GM23338 (cell line): ENCODE measurements at regions not wholly inside any gene's neighbourhood (a gene's known extent, or its start where the extent isn't known, plus 50 kb on each side); places are given as distances from the start of the nearest gene placed in this dataset.

Experiments
- ATAC-seq: fragments of 200-7000 bp; cut with Tn5 transposase; 3 replicates; pipeline ENCODE4 v1.9.1; 2020
- DNase-seq: peaks from one replicate; pipeline ENCODE4 v3.0.0-alpha.2; 2015; ENCODE audit warnings: low spot score
- H2AFZ ChIP-seq: fragments of 200-600 bp; sonication (generic); 2 replicates; pipeline ENCODE4 v1.8.0; 2016; ENCODE audit warnings: antibody characterized with exemption, mild to moderate bottlenecking, moderate library complexity
- H3F3A ChIP-seq: fragments of 200-600 bp; sonication (generic); replicated peaks from 2 replicates; pipeline ENCODE4 v1.8.0; 2017; ENCODE audit warnings: antibody characterized with exemption, mixed run types, low read depth
- H3K27ac ChIP-seq: fragments of 200-600 bp; sonication (generic); 2 replicates; pipeline ENCODE4 v1.6.1; 2016; ENCODE audit warnings: low read depth
- H3K27me3 ChIP-seq: fragments of 200-600 bp; sonication (generic); 2 replicates; pipeline ENCODE4 v1.8.0; 2016; ENCODE audit warnings: mild to moderate bottlenecking, mixed run types, moderate library complexity; ENCODE audit not compliant: insufficient read depth
- H3K36me3 ChIP-seq: fragments of 200-600 bp; sonication (generic); 2 replicates; pipeline ENCODE4 v1.8.0; 2016; ENCODE audit warnings: mild to moderate bottlenecking; ENCODE audit not compliant: insufficient read depth
- H3K4me1 ChIP-seq: fragments of 200-600 bp; sonication (generic); 2 replicates; pipeline ENCODE4 v1.8.0; 2016; ENCODE audit warnings: mild to moderate bottlenecking, moderate library complexity; ENCODE audit not compliant: insufficient read depth
- H3K4me2 ChIP-seq: fragments of 200-600 bp; sonication (generic); 2 replicates; pipeline ENCODE4 v1.7.1; 2017; ENCODE audit warnings: mixed run types
- H3K4me3 ChIP-seq: fragments of 200-600 bp; sonication (generic); 2 replicates; pipeline ENCODE4 v1.6.1; 2016; ENCODE audit warnings: mixed run types
- H3K79me2 ChIP-seq: fragments of 200-600 bp; sonication (generic); replicated peaks from 2 replicates; pipeline ENCODE4 v1.8.0; 2017; ENCODE audit warnings: mild to moderate bottlenecking; ENCODE audit not compliant: insufficient read depth
- H3K9me2 ChIP-seq: fragments of 200-600 bp; sonication (generic); 2 replicates; pipeline ENCODE4 v1.8.0; 2017; ENCODE audit not compliant: insufficient read depth
- H4K20me1 ChIP-seq: fragments of 200-600 bp; sonication (generic); replicated peaks from 2 replicates; pipeline ENCODE4 v1.8.0; 2017; ENCODE audit warnings: mild to moderate bottlenecking; ENCODE audit not compliant: insufficient read depth
- H3K27ac Mint-ChIP-seq: 2 replicates; pipeline ENCODE4 v1.8.0; 2020; ENCODE audit warnings: inconsistent platforms, mild to moderate bottlenecking, moderate library complexity, mixed read lengths
- H3K27me3 Mint-ChIP-seq: 3 replicates; pipeline ENCODE4 v1.8.0; 2022; ENCODE audit warnings: low read depth, mild to moderate bottlenecking, moderate library complexity, mixed read lengths, inconsistent platforms; ENCODE audit not compliant: insufficient read depth, poor library complexity
- H3K36me3 Mint-ChIP-seq: 3 replicates; pipeline ENCODE4 v1.8.0; 2021; ENCODE audit warnings: low read depth, mild to moderate bottlenecking, inconsistent platforms, moderate library complexity, mixed read lengths
- H3K4me1 Mint-ChIP-seq: 3 replicates; pipeline ENCODE4 v1.8.0; 2020; ENCODE audit warnings: mild to moderate bottlenecking, inconsistent platforms, mixed read lengths
- H3K4me3 Mint-ChIP-seq: 3 replicates; pipeline ENCODE4 v1.8.0; 2021; ENCODE audit warnings: moderate library complexity, mild to moderate bottlenecking, inconsistent platforms, mixed read lengths
- H3K9me3 Mint-ChIP-seq: 3 replicates; pipeline ENCODE4 v1.8.0; 2020; ENCODE audit warnings: moderate library complexity, mild to moderate bottlenecking, inconsistent platforms, mixed read lengths
- CREB1 ChIP-seq: fragments of 250-450 bp; sonication (Bioruptor Pico); IDR thresholded peaks from 2 replicates; pipeline ENCODE4 v1.5.0; 2020; ENCODE audit warnings: low read depth, mild to moderate bottlenecking, moderate library complexity
- ETS1 ChIP-seq: IDR thresholded peaks from 2 replicates; pipeline ENCODE4 v1.6.1; 2016; ENCODE audit warnings: antibody characterized with exemption
- EZH2 ChIP-seq: fragments of 200-600 bp; sonication (generic); IDR thresholded peaks from one replicate; pipeline ENCODE4 v1.8.0; 2017; ENCODE audit warnings: antibody characterized with exemption, mild to moderate bottlenecking, low read depth; ENCODE audit not compliant: unreplicated experiment
- JUNB ChIP-seq: IDR thresholded peaks from one replicate; pipeline ENCODE4 v1.6.1; 2016; ENCODE audit warnings: antibody characterized with exemption; ENCODE audit not compliant: unreplicated experiment
- NANOG ChIP-seq: IDR thresholded peaks from 2 replicates; pipeline ENCODE4 v1.6.1; 2016; ENCODE audit warnings: antibody characterized with exemption, borderline replicate concordance
- REST ChIP-seq: IDR thresholded peaks from one replicate; pipeline ENCODE4 v1.6.1; 2018; ENCODE audit warnings: antibody characterized with exemption; ENCODE audit not compliant: unreplicated experiment
- STAT1 ChIP-seq: IDR thresholded peaks from one replicate; pipeline ENCODE4 v1.6.1; 2016; ENCODE audit warnings: antibody characterized with exemption; ENCODE audit not compliant: unreplicated experiment
- ZNF114 ChIP-seq: fragments of 250-450 bp; sonication (Bioruptor Pico); IDR thresholded peaks from 2 replicates; pipeline ENCODE4 v1.5.0; 2020; ENCODE audit warnings: mild to moderate bottlenecking, moderate library complexity
- TF ChIP-seq, protein P1 (sequence below), 2 experiments: fragments of 200-600 bp in 1 of 2; sonication (generic) in 1 of 2; conservative IDR thresholded peaks; 2 replicates each; pipeline versions ENCODE4 v1.5.1 to v1.6.1; 2016 to 2017; ENCODE audit warnings: antibody characterized with exemption in 2 of 2, low read depth in 2 of 2, mild to moderate bottlenecking in 2 of 2, moderate library complexity in 1 of 2

DNA sequence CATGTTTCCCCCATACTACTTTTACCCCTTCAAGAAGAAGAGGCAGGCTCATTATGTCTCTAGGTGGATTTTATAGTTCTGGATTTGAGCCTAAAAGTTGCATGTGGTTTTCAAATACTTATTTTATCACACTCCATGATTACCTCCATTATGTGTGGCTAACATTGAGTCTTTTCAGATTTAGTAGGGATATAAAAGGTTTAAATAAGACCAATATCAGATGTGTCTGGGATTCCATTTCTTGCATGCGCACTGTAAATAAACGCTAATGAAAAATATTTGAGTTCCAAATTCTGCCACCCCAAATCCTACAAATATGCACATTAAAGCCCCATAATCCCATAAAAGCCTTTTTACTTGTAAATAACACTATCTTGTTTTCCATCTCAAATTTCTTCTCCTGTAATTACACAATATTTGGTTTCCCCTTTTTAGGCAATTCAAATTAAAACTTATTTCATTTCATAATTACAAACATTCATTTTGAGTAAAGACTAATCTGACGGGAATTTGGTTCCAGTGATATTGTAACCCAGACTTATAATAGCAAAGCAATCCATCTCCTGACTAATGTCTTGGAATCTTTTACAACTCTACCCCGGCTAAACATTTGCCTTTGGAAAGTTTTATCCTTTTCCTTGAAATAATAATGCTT lies 600.0 kb downstream of the SLC4A3 start:
- Histone ChIP-seq H3K4me2 (no peak overlapping the region), H3K27ac (no peak overlapping the region), H3K36me3 (no peaks in the 10 kb centered on the region), H3K4me1 (peaks cover 4% of the 10 kb centered on the region; the same call in 1 of the 2 replicates), H4K20me1 (no peaks in the 10 kb centered on the region), H3K4me3 (no peak overlapping the region), H3K9me2 (0 out of 2 replicates have a peak, but pooled peaks cover 6% of the 10 kb centered on the region), H2AFZ (no peak overlapping the region), H3K79me2 (no peaks in the 10 kb centered on the region), H3K27me3 (no peaks in the 10 kb centered on the region), H3F3A (no peaks in the 10 kb centered on the region)
- no peak for TF ChIP-seq EZH2
- Mint-ChIP-seq H3K27ac (no peak overlapping the region), H3K36me3 (no peaks in the 10 kb centered on the region), H3K9me3 (no peaks in the 10 kb centered on the region), H3K4me3 (no peak overlapping the region), H3K4me1 (peaks cover 10% of the 10 kb centered on the region; the same call in 2 of the 3 replicates), H3K27me3 (no peaks in the 10 kb centered on the region)
- no peak for ATAC-seq
- no peak for DNase-seq

GRCh38 chr2:220228310-220229006 lies 601.0 kb downstream of the SLC4A3 start:
- H3K9me2 ChIP-seq: 0 out of 2 replicates have a peak, but pooled peaks cover 6% of the 10 kb centered on the region
- no peaks in the 10 kb centered on the region for H3F3A ChIP-seq
- no peaks in the 10 kb centered on the region for H3K27me3 Mint-ChIP-seq
- no peaks in the 10 kb centered on the region for H3K36me3 Mint-ChIP-seq
- no peak overlapping the region for H2AFZ ChIP-seq
- TF ChIP-seq EZH2 (no peak), JUNB (no peak), ZNF114 (CRISPR knock-in tag) (no peak), CREB1 (no peak)
- TF ChIP-seq, protein P1, sequence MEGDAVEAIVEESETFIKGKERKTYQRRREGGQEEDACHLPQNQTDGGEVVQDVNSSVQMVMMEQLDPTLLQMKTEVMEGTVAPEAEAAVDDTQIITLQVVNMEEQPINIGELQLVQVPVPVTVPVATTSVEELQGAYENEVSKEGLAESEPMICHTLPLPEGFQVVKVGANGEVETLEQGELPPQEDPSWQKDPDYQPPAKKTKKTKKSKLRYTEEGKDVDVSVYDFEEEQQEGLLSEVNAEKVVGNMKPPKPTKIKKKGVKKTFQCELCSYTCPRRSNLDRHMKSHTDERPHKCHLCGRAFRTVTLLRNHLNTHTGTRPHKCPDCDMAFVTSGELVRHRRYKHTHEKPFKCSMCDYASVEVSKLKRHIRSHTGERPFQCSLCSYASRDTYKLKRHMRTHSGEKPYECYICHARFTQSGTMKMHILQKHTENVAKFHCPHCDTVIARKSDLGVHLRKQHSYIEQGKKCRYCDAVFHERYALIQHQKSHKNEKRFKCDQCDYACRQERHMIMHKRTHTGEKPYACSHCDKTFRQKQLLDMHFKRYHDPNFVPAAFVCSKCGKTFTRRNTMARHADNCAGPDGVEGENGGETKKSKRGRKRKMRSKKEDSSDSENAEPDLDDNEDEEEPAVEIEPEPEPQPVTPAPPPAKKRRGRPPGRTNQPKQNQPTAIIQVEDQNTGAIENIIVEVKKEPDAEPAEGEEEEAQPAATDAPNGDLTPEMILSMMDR (conservative IDR thresholded peaks at IDR 0.05; ENCODE audit: low read depth in 2 of 2): no peak
- H3K27ac Mint-ChIP-seq: no peak overlapping the region
- H3K36me3 ChIP-seq: no peaks in the 10 kb centered on the region
- H3K4me3 ChIP-seq: no peak overlapping the region
- H3K4me2 ChIP-seq: no peak overlapping the region
- H3K27ac ChIP-seq: no peak overlapping the region
- peaks cover 4% of the 10 kb centered on the region; the same call in 1 of the 2 replicates for H3K4me1 ChIP-seq
- ATAC-seq (no peak), DNase-seq (no peak)
- H3K4me3 Mint-ChIP-seq: no peak overlapping the region
- H3K9me3 Mint-ChIP-seq: no peaks in the 10 kb centered on the region
- no peaks in the 10 kb centered on the region for H3K79me2 ChIP-seq
- no peaks in the 10 kb centered on the region for H4K20me1 ChIP-seq
- H3K27me3 ChIP-seq: no peaks in the 10 kb centered on the region
- H3K4me1 Mint-ChIP-seq: peaks cover 7% of the 10 kb centered on the region; the same call in 2 of the 3 replicates

DNA sequence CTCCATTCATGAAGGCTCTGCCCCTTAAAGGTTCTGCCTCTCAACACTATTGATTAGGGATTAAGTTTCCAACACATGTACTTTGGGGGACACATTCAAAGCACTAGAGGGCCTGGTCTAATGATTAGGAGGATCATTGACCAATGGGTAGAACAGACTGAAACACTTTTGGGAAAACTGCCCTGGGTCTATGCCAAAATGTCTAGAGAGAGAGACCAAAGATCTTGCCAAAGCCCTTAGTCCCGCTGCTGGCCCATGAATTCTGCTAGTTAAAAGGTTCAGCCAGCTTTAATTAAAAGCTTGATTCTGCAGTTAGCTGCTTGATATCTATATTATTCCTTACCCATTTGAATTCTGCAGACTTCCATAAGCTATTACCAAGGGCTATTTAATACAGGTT lies 613.2 kb downstream of the SLC4A3 start:
- H3K4me1 ChIP-seq: no peaks in the 10 kb centered on the region; the same call in 1 of the 2 replicates
- TF ChIP-seq, protein P1 (conservative IDR thresholded peaks at IDR 0.05; ENCODE audit: low read depth in 2 of 2): no peak
- TF ChIP-seq NANOG: no peak
- TF ChIP-seq ZNF114 (CRISPR knock-in tag): no peak
- no peak for TF ChIP-seq STAT1
- no peak for TF ChIP-seq ETS1
- TF ChIP-seq JUNB: no peak
- no peak for TF ChIP-seq REST

More for the DNA sequence above, 613.2 kb downstream of the SLC4A3 start:
- Mint-ChIP-seq H3K27me3 (no peaks in the 10 kb centered on the region), H3K4me3 (no peak overlapping the region), H3K4me1 (peaks cover 5% of the 10 kb centered on the region; the same call in 2 of the 3 replicates), H3K9me3 (no peaks in the 10 kb centered on the region), H3K27ac (no peak overlapping the region), H3K36me3 (no peaks in the 10 kb centered on the region)
- Histone ChIP-seq H3K36me3 (no peaks in the 10 kb centered on the region), H3K9me2 (peaks cover 17% of the 10 kb centered on the region; the same call in 1 of the 2 replicates), H4K20me1 (no peaks in the 10 kb centered on the region), H3K4me2 (no peak overlapping the region), H3K79me2 (no peaks in the 10 kb centered on the region), H3K27ac (no peak overlapping the region), H3K4me3 (no peak overlapping the region), H3F3A (no peaks in the 10 kb centered on the region), H2AFZ (no peak overlapping the region), H3K27me3 (no peaks in the 10 kb centered on the region)
- no peak for DNase-seq
- no peak for ATAC-seq
